Mammary epithelial cell (primary cell): ENCODE measurements at regions not wholly inside any gene's neighbourhood (a gene's known extent, or its start where the extent isn't known, plus 50 kb on each side); places are given as distances from the start of the nearest gene placed in this dataset.

Source experiments
- EZH2 ChIP-seq: IDR thresholded peaks from 2 replicates; pipeline ENCODE4 v1.6.1; 2012; ENCODE audit warnings: low read length, inconsistent platforms, borderline replicate concordance
- TF ChIP-seq, protein P1 (sequence below), 2 donors: IDR thresholded peaks in 1 of 2; conservative IDR thresholded peaks in 1 of 2; 2 replicates each; pipeline ENCODE4 v1.5.1; 2011 to 2012; ENCODE audit warnings: inconsistent platforms in 2 of 2, low read length in 2 of 2, mild to moderate bottlenecking in 2 of 2, control low read depth in 1 of 2, low read depth in 1 of 2; ENCODE audit not compliant: insufficient read depth in 1 of 2; ENCODE audit errors: extremely low read depth in 1 of 2

DNA sequence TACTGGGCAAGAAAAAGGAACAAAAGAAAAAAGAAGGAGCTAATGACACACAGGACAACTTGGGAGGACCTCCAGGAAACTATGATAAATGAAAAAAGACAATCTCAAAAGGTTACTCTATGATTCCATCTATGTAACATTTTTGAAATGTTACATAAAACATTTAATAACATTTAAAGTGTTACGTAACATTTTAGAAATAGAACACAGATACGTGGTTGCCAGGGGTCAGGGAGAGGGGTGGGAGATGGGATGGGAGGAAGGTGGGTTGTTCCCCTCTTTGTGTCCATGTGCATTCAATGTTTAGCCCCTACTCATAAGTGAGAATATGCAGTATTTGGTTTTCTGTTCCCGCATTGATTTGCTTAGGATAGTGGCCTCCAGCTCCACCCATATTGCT, 116.6 kb downstream of the C16orf95 start:
- TF ChIP-seq, protein P1, sequence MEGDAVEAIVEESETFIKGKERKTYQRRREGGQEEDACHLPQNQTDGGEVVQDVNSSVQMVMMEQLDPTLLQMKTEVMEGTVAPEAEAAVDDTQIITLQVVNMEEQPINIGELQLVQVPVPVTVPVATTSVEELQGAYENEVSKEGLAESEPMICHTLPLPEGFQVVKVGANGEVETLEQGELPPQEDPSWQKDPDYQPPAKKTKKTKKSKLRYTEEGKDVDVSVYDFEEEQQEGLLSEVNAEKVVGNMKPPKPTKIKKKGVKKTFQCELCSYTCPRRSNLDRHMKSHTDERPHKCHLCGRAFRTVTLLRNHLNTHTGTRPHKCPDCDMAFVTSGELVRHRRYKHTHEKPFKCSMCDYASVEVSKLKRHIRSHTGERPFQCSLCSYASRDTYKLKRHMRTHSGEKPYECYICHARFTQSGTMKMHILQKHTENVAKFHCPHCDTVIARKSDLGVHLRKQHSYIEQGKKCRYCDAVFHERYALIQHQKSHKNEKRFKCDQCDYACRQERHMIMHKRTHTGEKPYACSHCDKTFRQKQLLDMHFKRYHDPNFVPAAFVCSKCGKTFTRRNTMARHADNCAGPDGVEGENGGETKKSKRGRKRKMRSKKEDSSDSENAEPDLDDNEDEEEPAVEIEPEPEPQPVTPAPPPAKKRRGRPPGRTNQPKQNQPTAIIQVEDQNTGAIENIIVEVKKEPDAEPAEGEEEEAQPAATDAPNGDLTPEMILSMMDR (conservative IDR thresholded peaks at IDR 0.05 in 1 of 2, IDR thresholded peaks at IDR 0.05 in 1 of 2; ENCODE audit: extremely low read depth in 1 of 2, insufficient read depth in 1 of 2, low read depth in 1 of 2, low read length in 2 of 2) = no peak
- no peak for TF ChIP-seq EZH2
